ENCODE measurements at regions not wholly inside any gene's neighbourhood (a gene's known extent, or its start where the extent isn't known, plus 50 kb on each side); places are given as distances from the start of the nearest gene placed in this dataset.

- no peak for TF ChIP-seq CTCF (IDR thresholded peaks at IDR 0.05)
- TF ChIP-seq EZH2 (IDR thresholded peaks at IDR 0.05; ENCODE audit: borderline replicate concordance, insufficient read depth, low read depth, low read length, poor library complexity, severe bottlenecking) = no peak
Observed at GRCh38 chr7:46133072-46133471, 212.0 kb upstream of the IGFBP3 start.
